ENCODE measurements at regions not wholly inside any gene's neighbourhood (a gene's known extent, or its start where the extent isn't known, plus 50 kb on each side); places are given as distances from the start of the nearest gene placed in this dataset.

DNA sequence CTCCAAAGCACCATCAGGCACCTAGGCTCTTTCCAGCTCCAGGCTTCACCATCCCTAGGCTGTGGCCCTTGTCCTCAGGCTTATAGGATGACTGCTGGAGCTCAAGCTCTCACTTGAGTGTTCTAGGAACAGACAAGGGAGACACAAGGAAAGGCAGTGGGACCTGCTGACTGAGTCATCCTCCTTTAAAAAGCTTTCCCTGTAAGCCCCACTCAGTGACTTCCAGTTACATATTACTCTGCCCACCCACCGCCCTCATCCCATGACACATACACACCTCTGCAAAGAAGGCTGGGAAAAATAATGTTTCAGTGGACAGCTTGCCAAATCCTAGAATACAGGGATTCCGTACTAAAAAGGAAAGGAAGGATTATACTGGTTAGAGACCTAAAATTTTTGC lies 154.2 kb upstream of the ZNF366 start:
- Mint-ChIP-seq H3K9me3 (no peaks in the 10 kb centered on the region), H3K4me1 (peaks cover 34 to 37% of the 10 kb centered on the region in 2 experiments), H3K36me3 (ENCODE audit: insufficient read depth in 1 of 3, low read depth in 3 of 3) (no peaks in the 10 kb centered on the region), H3K27ac (no peak overlapping the region), H3K27me3 (ENCODE audit: low read depth) (peaks cover 4% of the 10 kb centered on the region; the same call in 1 of the 2 replicates), H3K4me3 (no peak overlapping the region)
- H3K27me3 ChIP-seq (ENCODE audit: insufficient read depth, low read length): no peaks in the 10 kb centered on the region
- H4K20me1 ChIP-seq (ENCODE audit: control insufficient read depth, insufficient read depth, insufficient read length): no peaks in the 10 kb centered on the region
- H3K4me1 ChIP-seq (ENCODE audit: insufficient read depth, low read length): peaks cover 4% of the 10 kb centered on the region; the same call in 1 of the 2 replicates
- H3K27ac ChIP-seq (ENCODE audit: insufficient read length, low read depth, low read length): no peak overlapping the region
- no peak overlapping the region for H3K23ac ChIP-seq (ENCODE audit: insufficient read length, low read depth, low read length)
- H2AK5ac ChIP-seq (ENCODE audit: insufficient read length, low read length): no peak overlapping the region
- no peaks in the 10 kb centered on the region for H3K79me1 ChIP-seq (ENCODE audit: insufficient read depth, low read depth, low read length, poor library complexity, severe bottlenecking)
- no peak overlapping the region for H3K18ac ChIP-seq (ENCODE audit: insufficient read length, low read depth, low read length)
- H4K91ac ChIP-seq (ENCODE audit: insufficient read length, low read depth, low read length): no peak overlapping the region
- no peak overlapping the region for H2BK12ac ChIP-seq (ENCODE audit: insufficient read length, low read depth, low read length)
- no peak overlapping the region for H3T11ph ChIP-seq (ENCODE audit: low read length)
- no CpG with 5 or more reads among the region's 2 CpGs for WGBS (ENCODE audit: extremely low coverage, insufficient read length, low lambda C conversion rate)
- no peaks in the 10 kb centered on the region for H3K79me2 ChIP-seq (ENCODE audit: insufficient read depth, low read length)
- no peak overlapping the region for H2BK120ac ChIP-seq (ENCODE audit: low read depth, low read length, poor library complexity, severe bottlenecking)
- no peak overlapping the region for H3K56ac ChIP-seq (ENCODE audit: insufficient read length, low read depth, low read length)
- H2BK5ac ChIP-seq (ENCODE audit: insufficient read length, low read length): no peak overlapping the region
- H3K23me2 ChIP-seq (ENCODE audit: insufficient read length, low read depth, low read length, poor library complexity, severe bottlenecking): no peaks in the 10 kb centered on the region
- no peak overlapping the region for H3K4me2 ChIP-seq (ENCODE audit: insufficient read depth, insufficient read length, low read length)
- no peak overlapping the region for H4K5ac ChIP-seq (ENCODE audit: insufficient read length, low read depth, low read length)
- no peak overlapping the region for H3K4ac ChIP-seq (ENCODE audit: low read depth, low read length)
- no peak overlapping the region for H4K8ac ChIP-seq (replicated peaks; ENCODE audit: insufficient read length, low read depth, low read length)
- no peak overlapping the region for H3K9ac ChIP-seq (ENCODE audit: extremely low read depth, insufficient read length, low read length)
- no peak for DNase-seq
- TF ChIP-seq, protein P1, sequence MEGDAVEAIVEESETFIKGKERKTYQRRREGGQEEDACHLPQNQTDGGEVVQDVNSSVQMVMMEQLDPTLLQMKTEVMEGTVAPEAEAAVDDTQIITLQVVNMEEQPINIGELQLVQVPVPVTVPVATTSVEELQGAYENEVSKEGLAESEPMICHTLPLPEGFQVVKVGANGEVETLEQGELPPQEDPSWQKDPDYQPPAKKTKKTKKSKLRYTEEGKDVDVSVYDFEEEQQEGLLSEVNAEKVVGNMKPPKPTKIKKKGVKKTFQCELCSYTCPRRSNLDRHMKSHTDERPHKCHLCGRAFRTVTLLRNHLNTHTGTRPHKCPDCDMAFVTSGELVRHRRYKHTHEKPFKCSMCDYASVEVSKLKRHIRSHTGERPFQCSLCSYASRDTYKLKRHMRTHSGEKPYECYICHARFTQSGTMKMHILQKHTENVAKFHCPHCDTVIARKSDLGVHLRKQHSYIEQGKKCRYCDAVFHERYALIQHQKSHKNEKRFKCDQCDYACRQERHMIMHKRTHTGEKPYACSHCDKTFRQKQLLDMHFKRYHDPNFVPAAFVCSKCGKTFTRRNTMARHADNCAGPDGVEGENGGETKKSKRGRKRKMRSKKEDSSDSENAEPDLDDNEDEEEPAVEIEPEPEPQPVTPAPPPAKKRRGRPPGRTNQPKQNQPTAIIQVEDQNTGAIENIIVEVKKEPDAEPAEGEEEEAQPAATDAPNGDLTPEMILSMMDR (conservative IDR thresholded peaks at IDR 0.05): no peak
- no peaks in the 10 kb centered on the region for H3K9me3 ChIP-seq (ENCODE audit: control insufficient read depth, low read depth, low read length)
- H2BK20ac ChIP-seq (ENCODE audit: low read depth, low read length, poor library complexity, severe bottlenecking): no peak overlapping the region
- no peak overlapping the region for H2AFZ ChIP-seq (ENCODE audit: low read length)
- H2BK15ac ChIP-seq (ENCODE audit: low read depth, low read length): no peak overlapping the region
- no peak overlapping the region for H3K14ac ChIP-seq (ENCODE audit: insufficient read depth, low read length)

Data from H9 (cell line).